ENCODE measurements at regions not wholly inside any gene's neighbourhood (a gene's known extent, or its start where the extent isn't known, plus 50 kb on each side); places are given as distances from the start of the nearest gene placed in this dataset.
A peak's percentile ranks its signal among the peaks of the same experiment; 100 is the strongest.

DNA sequence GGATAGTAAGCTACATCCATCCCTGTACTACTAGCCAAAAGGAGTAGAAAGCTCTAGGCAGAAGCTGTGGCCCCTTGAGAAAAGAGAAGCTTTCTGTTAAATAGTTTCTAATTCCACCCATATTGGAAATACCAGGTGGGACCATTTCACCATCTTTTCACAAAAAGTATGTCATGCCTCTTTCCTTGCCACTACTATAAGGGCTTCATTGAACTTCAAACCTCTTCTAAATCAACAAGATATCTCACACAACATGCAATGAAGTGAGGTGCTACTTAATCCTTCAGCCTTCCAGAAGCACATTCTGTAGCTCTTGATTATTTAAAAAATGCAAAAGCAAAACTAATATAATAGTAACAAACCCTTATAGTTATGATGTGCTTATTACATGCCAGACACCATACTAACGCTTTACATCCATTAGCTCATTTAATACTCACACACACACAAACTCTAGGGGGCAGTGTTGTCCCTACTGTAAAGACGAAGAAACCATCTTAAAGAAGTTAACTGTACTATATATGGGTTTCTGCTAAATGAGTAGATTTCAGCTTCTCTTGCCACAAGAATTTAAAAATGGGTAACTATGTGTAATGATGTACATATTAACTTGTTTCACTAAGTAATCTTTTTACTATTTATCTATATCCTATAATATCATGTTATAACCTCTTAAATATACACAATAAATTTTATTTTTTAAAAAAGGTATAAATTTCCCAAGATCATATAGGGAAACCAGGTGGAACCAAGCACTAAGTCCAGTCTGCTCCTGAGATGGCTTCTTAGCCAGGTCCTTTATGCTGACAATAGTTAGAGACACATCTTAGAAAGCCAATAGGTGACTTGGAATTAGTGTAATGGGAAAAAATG lies 124.4 kb downstream of the RPS29 start:
- TF ChIP-seq, protein P1, sequence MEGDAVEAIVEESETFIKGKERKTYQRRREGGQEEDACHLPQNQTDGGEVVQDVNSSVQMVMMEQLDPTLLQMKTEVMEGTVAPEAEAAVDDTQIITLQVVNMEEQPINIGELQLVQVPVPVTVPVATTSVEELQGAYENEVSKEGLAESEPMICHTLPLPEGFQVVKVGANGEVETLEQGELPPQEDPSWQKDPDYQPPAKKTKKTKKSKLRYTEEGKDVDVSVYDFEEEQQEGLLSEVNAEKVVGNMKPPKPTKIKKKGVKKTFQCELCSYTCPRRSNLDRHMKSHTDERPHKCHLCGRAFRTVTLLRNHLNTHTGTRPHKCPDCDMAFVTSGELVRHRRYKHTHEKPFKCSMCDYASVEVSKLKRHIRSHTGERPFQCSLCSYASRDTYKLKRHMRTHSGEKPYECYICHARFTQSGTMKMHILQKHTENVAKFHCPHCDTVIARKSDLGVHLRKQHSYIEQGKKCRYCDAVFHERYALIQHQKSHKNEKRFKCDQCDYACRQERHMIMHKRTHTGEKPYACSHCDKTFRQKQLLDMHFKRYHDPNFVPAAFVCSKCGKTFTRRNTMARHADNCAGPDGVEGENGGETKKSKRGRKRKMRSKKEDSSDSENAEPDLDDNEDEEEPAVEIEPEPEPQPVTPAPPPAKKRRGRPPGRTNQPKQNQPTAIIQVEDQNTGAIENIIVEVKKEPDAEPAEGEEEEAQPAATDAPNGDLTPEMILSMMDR (optimal IDR thresholded peaks at IDR 0.05 in 1 of 3, IDR thresholded peaks at IDR 0.05 in 1 of 3, conservative IDR thresholded peaks at IDR 0.05 in 1 of 3; ENCODE audit: extremely low read depth in 1 of 3, insufficient read depth in 2 of 3, low read length in 3 of 3): peak in 2 of 3 experiments; percentile 62 to 68
- TF ChIP-seq EZH2 (IDR thresholded peaks at IDR 0.05; ENCODE audit: low read length): no peak
